Stimulated activated CD4-positive, alpha-beta T cell treated with anti-CD3 and anti-CD28 coated beads, Interleukin-4, amount 100 ng/mL, for 4 hours (primary cell): ENCODE measurements at regions not wholly inside any gene's neighbourhood (a gene's known extent, or its start where the extent isn't known, plus 50 kb on each side); places are given as distances from the start of the nearest gene placed in this dataset.

Source experiments
- DNase-seq, 2 experiments: peaks; one replicate each; pipeline ENCODE4 v3.0.0-alpha.2; 2020

DNA sequence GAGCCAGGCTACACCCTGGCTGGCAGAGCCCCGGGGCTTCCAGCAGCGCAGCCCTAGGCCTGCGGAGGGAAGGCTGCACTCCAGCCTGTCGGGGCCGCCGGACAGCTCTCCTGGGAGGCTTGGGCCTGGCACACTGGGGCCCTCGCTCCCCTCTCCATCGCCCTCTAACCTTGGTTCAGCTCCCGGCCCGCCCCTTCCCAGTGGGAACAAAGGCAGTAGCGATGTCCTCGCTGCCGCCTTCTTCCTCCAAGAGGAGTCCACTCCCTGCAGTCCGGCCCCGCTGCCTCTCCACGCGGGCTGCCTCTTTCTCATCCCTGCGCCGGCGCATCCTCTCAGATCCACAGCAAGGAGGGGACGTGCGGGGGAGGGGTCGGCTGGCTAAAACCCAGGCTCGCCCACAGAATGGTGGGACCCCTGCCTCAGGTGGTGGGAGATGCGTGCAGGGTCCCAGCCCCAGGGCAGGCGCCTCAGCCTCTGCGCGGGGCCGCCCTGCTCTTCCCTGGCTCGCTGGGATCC, 138.1 kb downstream of the TWIST2 start:
- DNase-seq: no peak

DNA sequence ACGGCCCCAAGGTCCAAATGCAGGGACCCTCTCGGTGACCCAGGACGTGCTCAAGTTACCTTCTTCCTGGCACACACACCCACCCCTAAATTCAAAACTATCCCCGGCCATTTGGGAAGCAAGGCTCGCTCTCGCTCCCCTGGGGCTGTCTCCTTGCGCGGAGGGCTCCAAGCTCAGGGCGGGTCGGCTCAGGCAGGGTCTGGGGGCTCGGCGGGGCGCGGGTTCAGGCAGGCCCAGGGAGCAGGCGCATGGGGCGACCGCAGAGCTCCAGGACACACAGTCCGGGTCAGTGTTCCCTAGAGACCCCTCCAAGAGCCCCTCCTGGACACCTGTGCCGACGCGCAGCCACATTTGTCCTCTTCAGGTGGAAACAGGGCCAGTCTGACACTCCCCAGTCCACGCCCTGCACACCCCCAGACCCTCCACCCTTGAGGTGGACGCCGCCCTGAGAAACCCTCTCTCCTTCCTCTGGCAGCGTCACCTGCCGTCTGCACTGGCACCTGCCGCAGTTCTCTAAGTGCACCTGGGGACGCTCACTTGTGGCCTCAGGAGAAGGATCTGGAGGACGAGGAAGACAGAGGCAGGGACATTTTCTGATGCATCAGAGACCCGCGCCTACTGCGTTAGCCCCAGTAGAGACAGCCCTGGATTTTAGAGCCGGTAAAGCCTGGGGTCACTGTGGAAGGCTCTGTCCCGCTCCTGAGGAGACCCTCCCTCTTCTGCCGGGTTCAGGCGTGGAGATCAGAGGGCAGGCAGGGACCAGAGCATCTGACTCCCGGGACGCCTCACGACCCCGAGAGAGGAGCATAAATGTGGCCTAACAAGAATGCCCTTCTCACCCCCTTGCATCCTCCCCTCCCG, 138.8 kb downstream of the TWIST2 start:
- DNase-seq: no peak

DNA sequence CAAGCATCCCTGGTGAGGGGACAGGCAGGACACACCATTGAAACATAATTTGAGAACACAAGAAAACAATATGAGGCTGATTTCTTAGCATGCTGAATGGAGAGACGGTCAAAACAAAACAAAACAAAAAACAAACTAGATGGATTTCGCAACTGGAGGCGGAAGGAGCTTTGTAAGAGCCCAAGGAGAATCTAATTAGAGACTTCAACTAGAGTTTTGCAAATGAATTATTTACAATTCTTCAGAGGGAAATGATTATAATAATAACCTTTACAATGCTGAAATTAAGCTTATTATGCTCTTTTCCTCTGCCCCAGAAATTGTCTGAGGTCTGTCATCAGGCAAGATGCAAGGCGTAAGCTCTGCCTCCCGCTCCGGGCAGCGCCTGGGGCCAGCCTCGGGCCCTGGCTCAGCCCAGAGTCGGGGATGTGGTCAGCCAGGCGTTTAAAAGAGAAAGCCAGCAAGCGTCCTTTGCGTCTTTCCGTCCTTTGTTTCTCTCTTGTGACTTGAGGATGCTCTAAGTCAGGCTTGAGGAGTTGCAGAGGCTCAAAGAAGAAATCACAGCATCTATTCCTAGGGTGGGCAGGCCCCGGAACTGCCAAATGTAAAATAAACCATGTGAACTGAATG, 139.6 kb downstream of the TWIST2 start:
- no peak for DNase-seq

DNA sequence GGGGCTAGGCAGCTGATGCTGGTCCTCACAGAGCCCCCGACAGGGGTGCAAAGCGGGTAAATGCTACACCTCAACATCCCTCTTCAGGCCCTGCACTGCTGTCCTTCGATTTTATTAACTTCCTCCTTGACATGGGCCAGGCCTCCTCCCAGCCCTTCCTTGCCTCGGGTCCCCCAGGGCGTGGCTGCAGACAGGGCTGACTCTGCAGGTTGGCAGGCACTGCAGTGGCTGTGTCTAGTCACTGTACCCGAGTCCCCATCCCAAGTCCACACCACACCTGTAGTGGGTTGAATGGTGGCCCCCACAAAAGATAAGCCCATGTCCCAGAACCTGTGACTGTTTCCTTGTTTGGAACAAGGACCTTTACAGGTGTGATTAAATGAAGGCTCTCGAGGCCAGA, 140.2 kb downstream of the TWIST2 start:
- no peak for DNase-seq

DNA sequence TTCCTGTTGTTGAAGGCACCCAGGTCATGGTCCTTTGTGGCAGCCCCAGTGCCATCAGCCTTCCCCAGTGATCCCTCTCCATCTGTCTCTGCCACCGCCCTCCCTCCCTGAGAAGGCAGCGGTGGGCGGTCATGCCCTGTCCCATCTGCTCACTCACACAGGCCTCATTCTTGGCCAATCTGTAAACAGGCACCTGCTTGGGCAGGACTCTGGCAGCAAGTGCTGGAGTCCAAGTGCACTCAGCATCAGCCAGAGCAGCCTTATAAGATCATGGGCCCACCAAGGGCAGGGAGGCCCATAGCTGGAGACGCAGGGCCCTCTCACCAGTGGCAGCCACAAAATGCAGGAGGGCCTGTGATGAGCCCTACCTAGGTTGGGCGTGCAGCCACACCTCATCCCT, 140.9 kb downstream of the TWIST2 start:
- DNase-seq: no peak

DNA sequence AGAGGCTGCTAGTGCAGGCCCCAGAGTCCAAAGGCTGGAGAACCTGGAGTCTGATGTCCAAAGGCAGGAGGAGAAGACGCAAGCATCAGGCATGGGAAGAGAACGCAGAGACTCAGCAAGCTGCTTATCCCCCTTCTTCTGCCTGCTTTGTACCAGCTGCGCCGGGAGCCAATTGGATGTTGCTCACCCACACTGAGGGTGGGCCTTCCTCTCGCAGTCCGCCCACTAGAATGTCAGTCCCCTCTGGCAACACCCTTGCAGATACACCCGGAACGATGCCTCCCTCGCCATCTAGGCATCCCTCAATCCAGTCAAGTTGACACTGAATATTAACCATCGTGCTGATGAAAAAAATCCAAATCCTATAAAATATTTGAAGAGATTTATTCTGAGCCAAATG, 141.6 kb downstream of the TWIST2 start:
- no peak for DNase-seq

DNA sequence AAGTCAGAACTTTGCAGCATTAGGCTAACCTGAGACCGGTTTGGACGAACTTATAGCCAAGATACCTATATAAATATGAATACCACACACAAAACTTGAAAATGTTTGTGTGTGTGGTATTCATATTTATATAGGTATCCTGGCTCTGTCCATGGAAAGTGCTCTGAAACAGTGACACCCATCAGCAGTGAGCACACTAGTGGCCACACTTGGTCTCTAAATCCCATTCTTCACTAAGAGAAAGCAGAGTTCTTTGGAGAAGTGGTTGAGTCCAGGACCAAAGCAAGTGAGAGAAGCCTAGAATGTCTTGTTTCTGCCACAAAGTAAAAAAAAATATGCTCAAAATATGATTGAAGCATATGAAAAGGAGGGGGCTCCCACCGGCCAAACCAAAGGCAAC, 146.5 kb downstream of the TWIST2 start:
- no peak for DNase-seq

DNA sequence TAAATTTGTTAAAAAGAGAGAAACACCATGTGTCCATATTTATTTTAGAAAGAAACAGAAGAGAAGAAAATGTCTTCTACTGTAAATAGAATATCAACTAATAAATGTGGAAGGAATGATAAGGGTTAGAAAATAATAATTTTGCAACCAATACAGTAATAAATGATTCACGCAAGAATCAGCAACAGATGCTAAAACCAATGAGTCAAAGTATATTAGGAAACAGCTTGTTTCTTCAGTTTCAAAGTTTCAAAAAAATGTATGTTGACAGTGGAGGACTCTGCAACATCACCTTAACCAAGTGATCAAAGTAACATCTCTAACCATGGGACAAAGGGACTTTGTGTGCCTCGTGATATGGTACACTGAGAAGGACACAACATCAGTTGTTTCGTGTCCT, 147.0 kb downstream of the TWIST2 start:
- DNase-seq: no peak

DNA sequence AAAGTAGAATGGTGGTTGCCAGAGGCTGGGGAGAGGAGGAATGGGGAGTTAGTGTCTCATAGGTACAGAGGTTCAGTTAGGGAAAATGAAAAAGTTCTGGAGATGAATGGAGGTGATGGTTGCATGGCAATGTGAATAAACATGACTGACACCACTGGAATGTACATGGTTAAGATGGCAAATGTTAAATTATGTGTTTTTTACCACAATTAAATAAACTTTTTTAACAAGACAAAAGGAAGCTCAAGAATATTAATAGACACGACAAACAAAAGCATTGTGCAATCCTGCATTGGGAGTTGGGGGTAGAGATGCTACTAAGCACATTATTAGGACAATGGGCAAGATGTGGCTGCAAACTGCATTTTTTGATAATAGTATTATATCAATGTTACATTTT, 147.7 kb downstream of the TWIST2 start:
- no peak for DNase-seq

DNA sequence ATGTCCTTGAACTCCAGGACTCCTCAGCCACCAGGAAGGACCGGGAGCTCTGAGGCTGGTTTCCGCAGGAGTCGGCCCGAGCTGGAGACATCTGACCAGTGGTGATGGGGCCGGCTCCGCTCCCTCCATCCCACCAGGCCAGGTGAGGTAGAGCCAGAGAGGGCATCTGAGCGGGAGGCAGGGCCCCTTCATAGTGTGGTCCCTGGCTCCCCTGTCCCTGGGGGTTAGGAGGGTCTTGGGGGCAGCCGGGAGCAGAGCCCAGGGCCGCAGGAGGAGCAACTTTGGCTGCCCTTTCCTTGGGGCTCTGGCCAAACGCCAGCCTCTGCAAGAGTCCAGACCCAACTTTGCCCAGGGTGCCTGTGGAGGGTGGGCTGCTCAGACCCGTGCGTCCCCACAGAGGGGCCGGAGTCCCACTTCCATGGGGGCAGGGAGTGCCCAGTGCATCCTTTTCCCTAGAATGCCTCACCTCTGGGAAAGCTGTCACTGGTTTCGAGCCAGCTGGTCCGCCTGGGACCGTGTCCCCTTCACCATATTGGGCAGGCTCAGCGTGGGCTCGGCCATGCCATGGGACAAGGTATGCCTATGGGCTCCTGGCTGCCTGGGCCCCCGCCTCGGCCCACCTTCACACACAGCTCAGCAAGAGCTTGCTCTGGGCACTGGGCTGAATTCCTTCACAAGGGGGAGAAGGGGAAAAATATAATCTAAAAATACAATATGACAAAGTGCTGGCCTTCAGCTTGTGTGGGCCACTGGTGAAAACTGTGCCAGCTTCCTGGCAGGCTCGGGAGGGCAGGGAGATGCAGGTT, 148.6 kb downstream of the TWIST2 start:
- DNase-seq: no peak

DNA sequence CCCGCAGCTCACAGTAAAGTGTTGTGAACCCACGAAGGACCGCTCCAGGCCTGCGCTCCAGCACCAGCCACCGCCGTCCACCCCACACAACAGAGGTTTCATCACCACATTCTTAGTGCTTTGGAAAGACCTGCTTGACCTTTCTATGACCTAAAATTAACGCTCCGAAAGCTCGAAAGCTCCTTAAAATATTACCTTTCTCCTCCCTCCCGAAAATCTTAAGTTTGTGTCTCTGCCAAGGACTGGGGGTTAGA, 149.2 kb downstream of the TWIST2 start:
- no peak for DNase-seq

DNA sequence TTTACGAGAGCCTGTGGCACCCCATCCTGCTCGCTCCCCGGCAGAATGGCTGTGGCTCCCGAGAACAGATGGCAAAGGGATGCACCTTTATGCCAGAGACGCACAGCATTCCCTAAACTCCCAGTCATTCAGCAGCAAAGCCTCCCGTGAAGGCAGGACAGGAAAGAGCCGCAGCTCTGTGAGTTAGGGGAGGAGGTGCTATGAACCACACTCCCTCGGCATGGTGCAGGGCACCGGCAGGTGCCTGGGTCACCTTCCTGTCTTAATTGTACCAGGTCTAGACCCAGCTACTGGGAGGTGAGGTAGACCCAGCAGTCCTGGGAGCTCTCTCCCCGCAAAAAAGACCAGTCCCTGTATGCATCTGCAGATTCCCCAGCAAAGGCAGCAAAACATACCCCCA, 149.8 kb downstream of the TWIST2 start:
- no peak for DNase-seq
